IPS-NIHi7 (cell line): ENCODE measurements at regions not wholly inside any gene's neighbourhood (a gene's known extent, or its start where the extent isn't known, plus 50 kb on each side); places are given as distances from the start of the nearest gene placed in this dataset.
A peak's percentile ranks its signal among the peaks of the same experiment; 100 is the strongest.

Experiments
- DNase-seq: peaks from one replicate; pipeline ENCODE4 v3.0.0; 2012; ENCODE audit warnings: mixed read lengths; ENCODE audit errors: extremely low spot score

- DNase-seq = no peak
These were observed 885.3 kb upstream of the CELF4 start for GRCh38 chr18:38450876-38451275.

GRCh38 chr18:38445804-38446145, 880.2 kb upstream of the CELF4 start:
- DNase-seq = no peak

GRCh38 chr18:38444971-38445803, 879.6 kb upstream of the CELF4 start:
- no peak for DNase-seq

- DNase-seq = no peak
These were observed 862.1 kb upstream of the CELF4 start for GRCh38 chr18:38427736-38428135.

GRCh38 chr18:38427234-38427633, 861.6 kb upstream of the CELF4 start:
- DNase-seq = no peak

- no peak for DNase-seq
These were observed 856.4 kb upstream of the CELF4 start for GRCh38 chr18:38421872-38422615.

GRCh38 chr18:38421021-38421420, 855.4 kb upstream of the CELF4 start:
- no peak for DNase-seq

GRCh38 chr18:38420611-38421010, 855.0 kb upstream of the CELF4 start:
- DNase-seq = no peak

GRCh38 chr18:38415811-38416210, 850.2 kb upstream of the CELF4 start:
- DNase-seq = no peak

GRCh38 chr18:38413193-38413592, 847.6 kb upstream of the CELF4 start:
- no peak for DNase-seq

- DNase-seq = no peak
These were observed 841.0 kb upstream of the CELF4 start for GRCh38 chr18:38406607-38407006.

- DNase-seq = peak; percentile 31
These were observed 836.9 kb upstream of the CELF4 start for GRCh38 chr18:38402509-38402908.

GRCh38 chr18:38397094-38397493, 831.5 kb upstream of the CELF4 start:
- DNase-seq = no peak

GRCh38 chr18:38386146-38386545, 820.5 kb upstream of the CELF4 start:
- DNase-seq = no peak

GRCh38 chr18:38369772-38370690, 804.4 kb upstream of the CELF4 start:
- no peak for DNase-seq

- DNase-seq = no peak
These were observed 803.3 kb upstream of the CELF4 start for GRCh38 chr18:38368886-38369285.

GRCh38 chr18:38368246-38368645, 802.6 kb upstream of the CELF4 start:
- DNase-seq = no peak

- no peak for DNase-seq
These were observed 801.9 kb upstream of the CELF4 start for GRCh38 chr18:38367473-38367872.

GRCh38 chr18:38362286-38362792, 796.7 kb upstream of the CELF4 start:
- DNase-seq = no peak

- DNase-seq = no peak
These were observed 793.4 kb upstream of the CELF4 start for GRCh38 chr18:38358805-38359657.

GRCh38 chr18:38353149-38353548, 787.6 kb upstream of the CELF4 start:
- no peak for DNase-seq
